HG02973 (cell line): ENCODE measurements at regions not wholly inside any gene's neighbourhood (a gene's known extent, or its start where the extent isn't known, plus 50 kb on each side); places are given as distances from the start of the nearest gene placed in this dataset.

Experiments used
- ATAC-seq: cut with Tn5 transposase; IDR thresholded peaks from one replicate; pipeline ENCODE4 v1.9.1; 2021; ENCODE audit warnings: moderate library complexity; ENCODE audit not compliant: unreplicated experiment

GRCh38 chr9:71383308-71383940, 262.0 kb upstream of the TRPM3 start:
- no peak for ATAC-seq

GRCh38 chr9:71368157-71368556, 246.7 kb upstream of the TRPM3 start:
- no peak for ATAC-seq

DNA sequence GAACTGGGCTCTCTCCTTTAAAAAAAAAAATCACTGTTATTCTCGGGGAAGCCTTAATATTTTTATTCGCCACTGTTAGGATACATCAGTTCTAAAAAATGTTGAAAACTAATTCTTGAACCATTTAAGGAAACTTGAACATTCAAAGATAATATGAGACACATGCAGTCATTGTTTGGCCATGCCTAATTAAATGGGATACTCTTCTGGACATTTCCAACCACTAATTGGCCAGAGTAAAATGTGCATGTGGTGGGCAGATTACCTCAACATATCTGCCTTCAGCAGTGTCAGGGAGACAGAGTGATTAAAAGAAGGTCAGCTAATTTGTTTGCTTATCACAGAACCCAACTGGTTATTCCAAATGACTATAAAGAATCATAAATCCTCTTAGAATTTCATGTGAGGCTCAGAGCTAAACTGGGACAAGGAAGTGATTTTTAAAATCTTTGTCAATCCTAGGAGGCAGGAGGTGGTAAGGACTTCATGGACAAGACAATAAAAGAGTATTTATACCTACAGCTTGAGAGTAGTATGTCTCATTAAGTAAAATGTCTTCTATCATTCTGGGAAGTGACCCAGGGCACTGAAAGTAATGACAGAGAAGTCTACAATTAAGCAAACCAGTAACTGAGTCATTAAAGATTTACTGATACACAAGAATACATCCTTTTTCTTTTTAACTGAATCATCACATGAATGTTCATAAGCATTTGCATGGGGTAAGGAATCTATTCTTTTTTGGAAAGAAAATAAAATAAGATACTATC, 242.9 kb upstream of the TRPM3 start:
- no peak for ATAC-seq

- no peak for ATAC-seq
These were observed 242.0 kb upstream of the TRPM3 start for GRCh38 chr9:71363286-71363961.

DNA sequence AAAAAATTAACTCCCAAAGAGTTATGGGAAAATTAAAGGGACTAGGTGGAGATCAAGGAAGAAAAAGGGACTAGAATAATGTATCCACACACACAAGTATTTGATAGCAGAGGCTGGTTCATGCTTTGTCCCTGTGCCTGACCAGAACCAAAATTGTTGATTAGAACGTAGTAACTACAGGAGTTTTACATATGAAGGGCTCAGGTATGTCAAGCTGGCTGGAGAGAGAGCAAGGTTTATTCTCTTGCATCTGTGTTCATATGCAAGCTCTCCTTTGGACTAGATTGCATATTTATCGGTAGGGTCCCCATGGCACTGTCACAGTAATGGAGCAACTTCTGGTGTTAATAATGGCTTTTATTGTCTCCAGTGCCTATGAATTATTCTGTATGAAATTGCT, 239.9 kb upstream of the TRPM3 start:
- ATAC-seq, result no peak

DNA sequence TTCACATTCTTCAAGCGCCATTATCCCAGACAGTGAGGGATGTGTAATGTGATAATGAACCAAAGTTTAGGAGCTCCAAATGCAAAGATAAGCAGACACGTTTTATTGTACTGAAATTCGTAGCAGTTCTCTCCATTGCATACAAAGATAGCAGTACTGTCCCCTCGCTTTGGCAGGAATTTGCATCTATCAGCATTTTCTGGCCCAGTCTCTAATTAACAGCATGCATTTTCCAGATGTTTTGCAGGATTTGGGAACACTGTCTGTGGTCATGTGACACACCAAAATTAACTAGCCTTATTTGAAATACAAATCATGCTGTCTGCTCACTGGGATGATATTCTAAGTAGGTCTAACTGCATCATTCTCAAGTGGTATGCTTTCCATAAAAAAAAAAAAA, 235.9 kb upstream of the TRPM3 start:
- no peak for ATAC-seq

GRCh38 chr9:71355884-71356283, 234.5 kb upstream of the TRPM3 start:
- no peak for ATAC-seq

- ATAC-seq, result no peak
These were observed 232.3 kb upstream of the TRPM3 start for GRCh38 chr9:71353720-71354119.

- ATAC-seq, result no peak
These were observed 231.4 kb upstream of the TRPM3 start for GRCh38 chr9:71352837-71353236.

- ATAC-seq, result no peak
These were observed 227.8 kb upstream of the TRPM3 start for GRCh38 chr9:71349218-71349617.

DNA sequence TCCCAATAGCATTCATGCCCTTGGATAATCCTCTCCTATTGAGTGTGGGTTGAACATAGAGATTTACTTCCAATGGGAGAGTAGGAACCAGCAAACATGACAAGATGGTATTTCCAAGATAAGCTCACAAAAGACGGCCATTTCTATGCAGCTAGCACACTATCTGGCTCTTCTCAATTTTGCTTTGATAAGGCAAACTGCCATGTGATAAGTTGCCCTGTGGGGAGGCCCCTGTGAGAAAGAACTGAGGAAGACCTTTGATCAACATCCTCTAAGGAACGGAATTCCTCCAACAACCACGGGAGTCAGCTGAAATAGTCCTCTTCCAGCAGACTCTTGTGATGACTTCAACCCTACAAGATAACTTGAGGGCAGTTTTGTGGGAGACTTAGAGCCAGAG, 211.9 kb upstream of the TRPM3 start:
- no peak for ATAC-seq

DNA sequence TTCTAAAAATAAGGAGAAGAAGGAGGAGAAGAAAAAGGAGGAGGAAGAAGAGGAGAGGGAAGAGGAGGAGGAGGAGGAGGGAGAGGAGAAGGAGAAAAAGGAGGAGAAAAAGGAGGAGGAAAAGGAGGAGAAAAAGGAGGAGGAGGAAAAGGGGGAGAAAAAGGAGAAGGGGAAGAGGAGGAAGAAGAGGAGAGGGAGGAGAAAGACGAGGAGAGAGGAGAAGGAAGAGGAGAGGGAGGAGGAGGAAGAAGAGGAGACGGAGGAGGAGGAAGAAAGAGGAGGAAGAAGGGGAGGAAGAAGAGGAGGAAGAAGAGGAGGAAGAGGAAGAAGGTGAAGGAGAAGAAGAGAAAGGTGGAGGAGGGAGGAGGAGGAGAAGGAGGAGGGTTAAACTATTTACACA, 210.2 kb upstream of the TRPM3 start:
- ATAC-seq, result no peak

- ATAC-seq, result no peak
These were observed 208.5 kb upstream of the TRPM3 start for GRCh38 chr9:71329873-71330272.

DNA sequence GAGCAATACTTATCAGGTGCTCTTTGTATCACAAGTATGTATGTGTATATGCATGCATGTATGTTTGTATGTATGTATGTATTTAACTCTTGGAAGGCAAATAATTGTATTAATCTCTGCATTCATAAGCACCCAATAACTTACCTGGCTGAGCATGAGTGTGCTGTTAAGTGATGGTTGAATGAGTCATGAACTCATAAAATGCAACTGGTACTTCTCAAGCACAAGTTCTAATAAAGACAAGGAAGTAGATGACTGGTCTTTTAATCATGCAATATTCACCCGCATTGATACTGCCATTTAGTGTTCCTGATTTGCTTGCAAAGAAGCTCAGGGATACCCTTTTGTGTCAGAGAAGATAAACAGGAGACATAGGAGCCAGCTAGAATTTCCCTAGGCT, 204.9 kb upstream of the TRPM3 start:
- ATAC-seq, result no peak

- no peak for ATAC-seq
These were observed 201.9 kb upstream of the TRPM3 start for GRCh38 chr9:71323357-71323756.

DNA sequence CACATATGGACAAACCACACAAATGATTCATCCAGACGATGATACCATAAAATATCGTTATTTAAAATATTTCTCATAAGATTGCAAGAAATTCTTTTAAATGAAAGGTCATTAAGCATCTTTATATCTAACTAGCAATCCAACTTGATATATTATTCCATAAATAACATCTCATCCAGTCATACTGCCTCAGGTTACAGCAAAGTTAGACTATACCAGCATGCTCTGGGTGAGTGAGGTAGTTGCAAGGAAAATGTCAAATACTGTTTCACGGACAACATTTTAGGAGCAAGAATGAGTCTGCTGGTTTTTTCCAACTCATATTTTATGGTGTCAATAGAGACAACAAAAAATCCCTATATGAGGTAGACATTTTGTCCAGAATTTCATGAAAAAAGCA, 200.9 kb upstream of the TRPM3 start:
- ATAC-seq, result no peak

DNA sequence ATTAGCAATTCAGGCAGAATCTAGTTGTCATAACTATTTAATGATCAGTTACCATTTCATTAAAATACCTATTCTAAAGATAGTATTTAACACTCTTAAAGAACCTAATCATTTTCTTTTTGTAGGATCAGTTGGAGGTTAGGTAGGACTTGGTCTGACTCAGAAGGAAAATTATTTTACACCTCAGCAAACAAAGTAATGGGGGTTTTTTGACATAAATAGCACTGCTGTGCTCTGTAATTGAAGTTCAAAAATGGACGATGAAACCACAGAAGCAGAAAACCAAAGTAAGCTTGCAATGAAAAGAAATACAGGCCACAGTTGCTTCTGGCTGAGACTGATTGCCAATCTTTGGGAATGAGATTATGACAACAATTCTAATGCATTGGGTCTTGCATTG, 187.0 kb upstream of the TRPM3 start:
- ATAC-seq, result no peak

- ATAC-seq, result peak; percentile 61
These were observed 184.7 kb upstream of the TRPM3 start for GRCh38 chr9:71306134-71306533.

- ATAC-seq, result no peak
These were observed 181.9 kb upstream of the TRPM3 start for GRCh38 chr9:71303351-71303750.

DNA sequence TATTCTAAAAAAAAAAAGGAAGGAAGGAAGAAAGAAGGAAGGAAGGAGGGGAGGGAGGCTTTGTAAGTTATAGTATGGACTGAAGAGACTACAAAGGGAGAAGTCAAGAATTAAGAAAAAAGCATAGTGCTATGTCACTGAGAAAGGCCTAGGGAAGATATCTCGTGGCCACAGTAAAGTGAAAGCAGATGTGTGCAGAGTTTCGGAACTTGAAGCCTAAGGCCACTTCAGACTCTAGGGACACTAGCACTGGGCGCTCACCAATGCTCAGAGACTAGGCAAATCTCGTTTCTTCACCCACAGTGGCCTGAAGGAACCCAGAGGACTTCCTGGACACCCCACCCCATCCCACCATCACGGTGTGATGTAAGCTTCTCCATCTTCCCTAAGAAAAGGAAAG, 181.4 kb upstream of the TRPM3 start:
- ATAC-seq, result no peak

DNA sequence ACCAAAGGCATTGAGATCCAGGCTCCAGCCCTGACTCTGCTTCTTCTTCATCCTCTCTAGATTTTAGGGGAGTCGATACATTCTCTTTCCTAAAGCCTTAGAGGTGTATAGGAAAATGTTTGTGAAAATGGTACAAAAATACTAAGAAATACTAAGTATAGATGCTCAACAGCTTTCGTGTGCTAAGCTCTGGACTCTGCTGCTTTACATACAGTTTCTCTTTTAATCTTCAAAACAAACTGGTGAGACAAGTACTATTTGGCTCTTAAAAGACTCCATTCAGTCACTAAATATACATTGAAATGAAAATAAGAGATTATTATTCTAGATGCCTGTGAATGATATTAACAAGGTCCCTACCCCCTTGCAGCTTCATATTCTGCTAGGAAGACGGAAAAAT, 174.5 kb upstream of the TRPM3 start:
- no peak for ATAC-seq

DNA sequence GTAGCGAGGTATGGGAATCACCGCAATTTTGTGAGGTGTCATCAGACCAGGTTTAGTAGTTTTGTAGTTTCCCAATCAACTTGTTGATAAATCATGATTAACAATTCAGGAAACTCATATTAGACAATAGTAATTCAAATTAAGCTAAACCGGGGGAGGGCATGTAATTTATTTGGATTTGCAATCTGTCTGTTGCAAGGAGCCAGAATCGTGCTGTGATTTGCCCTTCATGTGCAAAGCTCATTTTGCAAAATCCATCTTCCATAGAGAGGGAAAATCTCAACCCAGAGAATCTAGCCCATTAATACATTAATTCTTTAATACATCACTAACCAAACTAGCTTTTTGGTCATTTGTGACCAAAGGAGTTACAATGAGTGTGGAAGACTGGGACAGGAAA, 164.7 kb upstream of the TRPM3 start:
- no peak for ATAC-seq
